ENCODE measurements at regions not wholly inside any gene's neighbourhood (a gene's known extent, or its start where the extent isn't known, plus 50 kb on each side); places are given as distances from the start of the nearest gene placed in this dataset.

DNA sequence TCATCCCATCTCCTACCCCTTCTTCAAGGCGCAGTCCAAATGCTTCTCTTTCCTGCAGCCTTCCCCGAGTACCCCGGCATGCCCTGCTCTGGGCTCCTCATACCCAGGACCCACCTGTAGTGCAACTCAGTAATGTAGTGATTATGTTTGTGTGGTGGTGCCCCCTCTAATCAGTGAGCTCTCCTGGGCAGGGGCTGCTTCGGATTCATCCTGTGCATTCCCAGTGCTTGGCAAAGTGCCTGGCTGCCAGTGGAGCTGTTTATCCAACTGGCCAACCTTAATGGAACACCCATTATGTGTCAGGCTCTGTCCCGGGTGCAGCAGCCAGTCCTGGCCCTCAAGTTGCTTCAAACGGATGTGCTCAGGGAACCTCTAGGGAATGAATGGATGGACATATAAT is 174.4 kb upstream of the LINGO1 start:
- Histone ChIP-seq H3K27ac (no peak overlapping the region), H3K9me3 (no peaks in the 10 kb centered on the region), H3K4me3 (no peak overlapping the region), H3K4me1 (ENCODE audit: insufficient read depth) (peaks cover 7% of the 10 kb centered on the region), H3K36me3 (no peaks in the 10 kb centered on the region), H3K27me3 (no peaks in the 10 kb centered on the region)
- TF ChIP-seq POLR2A (IDR thresholded peaks at IDR 0.05) (no peak), EP300 (IDR thresholded peaks at IDR 0.05) (no peak)
- TF ChIP-seq, protein P1, sequence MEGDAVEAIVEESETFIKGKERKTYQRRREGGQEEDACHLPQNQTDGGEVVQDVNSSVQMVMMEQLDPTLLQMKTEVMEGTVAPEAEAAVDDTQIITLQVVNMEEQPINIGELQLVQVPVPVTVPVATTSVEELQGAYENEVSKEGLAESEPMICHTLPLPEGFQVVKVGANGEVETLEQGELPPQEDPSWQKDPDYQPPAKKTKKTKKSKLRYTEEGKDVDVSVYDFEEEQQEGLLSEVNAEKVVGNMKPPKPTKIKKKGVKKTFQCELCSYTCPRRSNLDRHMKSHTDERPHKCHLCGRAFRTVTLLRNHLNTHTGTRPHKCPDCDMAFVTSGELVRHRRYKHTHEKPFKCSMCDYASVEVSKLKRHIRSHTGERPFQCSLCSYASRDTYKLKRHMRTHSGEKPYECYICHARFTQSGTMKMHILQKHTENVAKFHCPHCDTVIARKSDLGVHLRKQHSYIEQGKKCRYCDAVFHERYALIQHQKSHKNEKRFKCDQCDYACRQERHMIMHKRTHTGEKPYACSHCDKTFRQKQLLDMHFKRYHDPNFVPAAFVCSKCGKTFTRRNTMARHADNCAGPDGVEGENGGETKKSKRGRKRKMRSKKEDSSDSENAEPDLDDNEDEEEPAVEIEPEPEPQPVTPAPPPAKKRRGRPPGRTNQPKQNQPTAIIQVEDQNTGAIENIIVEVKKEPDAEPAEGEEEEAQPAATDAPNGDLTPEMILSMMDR (IDR thresholded peaks at IDR 0.05), result no peak
- WGBS, 3 donors, result 32 to 50% (median 43%) methylated on average over 6 of the region's 6 CpGs
- intact Hi-C loops (cut with DNase I), result no loop called here
- DNase-seq, result peak in 1 of 5 donors; percentile 31

DNA sequence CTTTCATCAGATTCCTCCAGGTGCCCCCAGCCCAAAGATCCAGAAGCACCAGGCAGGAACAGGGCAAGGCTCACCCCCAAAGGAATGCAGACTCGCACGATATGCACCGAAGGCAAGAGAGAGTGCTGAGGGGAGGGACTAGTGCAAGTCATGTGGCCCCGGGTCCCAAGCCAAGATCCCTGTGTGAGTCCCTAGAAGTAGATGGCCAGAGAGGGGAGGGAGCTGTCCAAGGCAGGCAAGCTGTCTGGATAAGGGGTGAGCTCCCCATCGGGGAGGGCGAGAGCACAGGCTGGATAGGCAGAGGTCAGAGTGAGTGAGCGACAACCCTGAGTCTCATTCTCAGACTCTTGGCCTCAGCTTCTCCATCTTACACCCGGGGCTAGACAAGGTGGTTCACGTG is 171.5 kb upstream of the LINGO1 start:
- TF ChIP-seq POLR2A (IDR thresholded peaks at IDR 0.05), result no peak
- no peak for TF ChIP-seq EP300 (IDR thresholded peaks at IDR 0.05)
- TF ChIP-seq, protein P1 (IDR thresholded peaks at IDR 0.05), result no peak
- Histone ChIP-seq H3K4me3 (no peak overlapping the region), H3K27ac (no peak overlapping the region), H3K27me3 (no peaks in the 10 kb centered on the region), H3K4me1 (ENCODE audit: insufficient read depth) (peaks cover 6% of the 10 kb centered on the region), H3K36me3 (no peaks in the 10 kb centered on the region), H3K9me3 (no peaks in the 10 kb centered on the region)
- intact Hi-C loops (cut with DNase I), result no loop called here
- 61 to 70% (median 62%) methylated on average over 9 of the region's 9 CpGs for WGBS, 3 donors
- no peak for DNase-seq

DNA sequence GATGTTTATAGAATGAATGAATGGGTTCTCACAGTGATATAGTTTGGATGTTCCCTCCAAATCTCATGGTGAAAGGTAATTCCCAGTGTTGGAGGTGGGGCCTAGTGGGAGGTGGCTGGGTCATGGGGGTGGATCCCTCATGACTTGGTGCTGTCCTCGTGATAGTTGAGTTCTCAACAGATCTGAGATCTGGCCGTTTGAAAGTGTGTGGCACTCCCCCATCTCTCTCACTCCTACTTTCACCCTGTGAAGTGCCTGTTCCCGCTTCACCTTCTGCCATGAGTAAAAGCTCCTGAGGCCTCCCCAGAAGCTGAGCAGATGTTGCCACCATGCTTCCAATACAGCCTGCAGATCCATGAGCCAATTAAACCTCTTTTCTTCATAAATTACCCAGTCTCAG is 170.8 kb upstream of the LINGO1 start:
- TF ChIP-seq POLR2A (IDR thresholded peaks at IDR 0.05) (no peak), EP300 (IDR thresholded peaks at IDR 0.05) (no peak)
- TF ChIP-seq, protein P1 (IDR thresholded peaks at IDR 0.05), result no peak
- DNase-seq, result no peak
- no peak overlapping the region for H3K27ac ChIP-seq
- intact Hi-C loops (cut with DNase I), result no loop called here
- H3K36me3 ChIP-seq, result no peaks in the 10 kb centered on the region
- H3K27me3 ChIP-seq, result no peaks in the 10 kb centered on the region
- peaks cover 6% of the 10 kb centered on the region for H3K4me1 ChIP-seq (ENCODE audit: insufficient read depth)
- no peaks in the 10 kb centered on the region for H3K9me3 ChIP-seq
- no peak overlapping the region for H3K4me3 ChIP-seq
- 48 to 54% (median 53%) methylated on average over 3 of the region's 3 CpGs for WGBS, 3 donors

DNA sequence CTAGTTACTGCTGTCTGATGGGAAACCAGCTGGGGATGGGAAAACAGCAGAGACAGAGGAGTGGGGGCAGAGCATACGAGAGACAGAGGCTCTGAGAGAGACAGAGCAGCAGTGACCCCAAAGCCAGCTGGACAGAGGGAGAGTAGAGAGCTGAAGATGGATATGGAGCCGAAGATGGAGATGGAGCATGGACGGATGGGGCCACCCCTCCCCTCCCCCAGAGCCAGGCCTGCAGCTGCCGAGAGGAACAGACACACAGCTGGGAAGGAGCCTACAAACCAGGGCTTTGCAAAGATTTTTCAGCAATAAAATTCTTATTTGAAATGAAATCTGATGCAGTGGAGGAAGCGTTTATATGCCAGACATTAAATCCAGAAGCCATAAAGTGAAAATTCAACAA is 167.6 kb upstream of the LINGO1 start:
- 50 to 64% (median 56%) methylated on average over 5 of the region's 5 CpGs for WGBS, 3 donors

More for the DNA sequence above, 167.6 kb upstream of the LINGO1 start:
- DNase-seq, result no peak
- H3K4me1 ChIP-seq (ENCODE audit: insufficient read depth), result no peaks in the 10 kb centered on the region
- intact Hi-C loops (cut with DNase I), result no loop called here
- no peak overlapping the region for H3K27ac ChIP-seq
- no peaks in the 10 kb centered on the region for H3K36me3 ChIP-seq
- H3K9me3 ChIP-seq, result no peaks in the 10 kb centered on the region
- H3K27me3 ChIP-seq, result no peaks in the 10 kb centered on the region
- H3K4me3 ChIP-seq, result no peak overlapping the region
- no peak for TF ChIP-seq EP300 (IDR thresholded peaks at IDR 0.05)
- TF ChIP-seq, protein P1 (IDR thresholded peaks at IDR 0.05), result no peak

Measured in ovary (tissue), 7 donors.